Non-pigmented ciliary epithelial cell (primary cell): ENCODE measurements at regions not wholly inside any gene's neighbourhood (a gene's known extent, or its start where the extent isn't known, plus 50 kb on each side); places are given as distances from the start of the nearest gene placed in this dataset.
"Not testable (repeated sequence)": the region's sequence is repeated elsewhere in the genome, so short reads cannot be mapped to it uniquely, and the experiment has no call there.

Source experiments
- DNase-seq: peaks from one replicate; pipeline ENCODE4 v3.0.0-alpha.2; 2010; ENCODE audit warnings: low read depth

- DNase-seq: no peak
These were observed 50.8 kb upstream of the ECHDC3 start for GRCh38 chr10:11691319-11691755.

GRCh38 chr10:11689945-11690736 is 52.0 kb upstream of the ECHDC3 start:
- DNase-seq: no peak

- DNase-seq: not testable (repeated sequence)
These were observed 53.8 kb upstream of the ECHDC3 start for GRCh38 chr10:11688448-11688795.

GRCh38 chr10:11687779-11688447 is 54.3 kb upstream of the ECHDC3 start:
- DNase-seq: no peak

GRCh38 chr10:11687357-11687771 is 54.8 kb upstream of the ECHDC3 start:
- DNase-seq: no peak

GRCh38 chr10:11685787-11686218 is 56.4 kb upstream of the ECHDC3 start:
- no peak for DNase-seq

- DNase-seq: peak; percentile 70
These were observed 57.2 kb upstream of the ECHDC3 start for GRCh38 chr10:11684717-11685645.

- not testable (repeated sequence) for DNase-seq
These were observed 57.9 kb upstream of the ECHDC3 start for GRCh38 chr10:11684341-11684716.

- no peak for DNase-seq
These were observed 58.5 kb upstream of the ECHDC3 start for GRCh38 chr10:11683529-11684320.

- DNase-seq: no peak
These were observed 59.3 kb upstream of the ECHDC3 start for GRCh38 chr10:11682851-11683250.

- DNase-seq: no peak
These were observed 59.9 kb upstream of the ECHDC3 start for GRCh38 chr10:11682267-11682683.

- DNase-seq: no peak
These were observed 61.7 kb upstream of the ECHDC3 start for GRCh38 chr10:11680496-11680895.

- DNase-seq: no peak
These were observed 62.2 kb upstream of the ECHDC3 start for GRCh38 chr10:11679946-11680345.

- DNase-seq: peak; percentile 8
These were observed 63.9 kb upstream of the ECHDC3 start for GRCh38 chr10:11678074-11678793.

- DNase-seq: no peak
These were observed 64.7 kb upstream of the ECHDC3 start for GRCh38 chr10:11677480-11677879.

- DNase-seq: no peak
These were observed 62.2 kb upstream of the USP6NL start for GRCh38 chr10:11673346-11674280.

GRCh38 chr10:11672836-11673235 is 61.4 kb upstream of the USP6NL start:
- DNase-seq: no peak

- no peak for DNase-seq
These were observed 58.9 kb upstream of the USP6NL start for GRCh38 chr10:11670381-11670780.

GRCh38 chr10:11668847-11669610 is 57.6 kb upstream of the USP6NL start:
- DNase-seq: no peak
